ENCODE measurements at regions not wholly inside any gene's neighbourhood (a gene's known extent, or its start where the extent isn't known, plus 50 kb on each side); places are given as distances from the start of the nearest gene placed in this dataset.
"Not testable (repeated sequence)": the region's sequence is repeated elsewhere in the genome, so short reads cannot be mapped to it uniquely, and the experiment has no call there.

DNA sequence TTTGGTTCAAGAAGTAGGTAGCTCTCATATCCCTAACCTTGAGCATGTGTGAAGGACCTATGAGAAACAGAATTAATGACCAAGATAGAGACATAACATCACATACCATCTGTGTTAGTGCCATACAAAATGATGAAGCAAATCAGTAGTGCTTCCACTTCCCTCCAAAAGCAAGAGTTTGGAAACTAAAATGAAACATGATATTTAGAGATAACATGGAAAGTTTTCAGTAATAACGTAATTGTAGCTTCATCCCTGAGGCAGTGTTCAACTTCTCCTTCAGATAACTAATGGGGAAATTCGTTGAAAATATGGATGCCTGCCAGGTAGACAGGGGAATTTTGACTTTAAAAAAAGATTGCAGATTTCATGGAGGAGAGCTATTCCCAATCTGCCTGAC, 248.4 kb upstream of the IRAK1BP1 start:
- POLR2A ChIA-PET: no interaction called here
- TF ChIP-seq TARDBP (IDR thresholded peaks at IDR 0.05) (no peak), SP1 (IDR thresholded peaks at IDR 0.05) (no peak), FOXK2 (IDR thresholded peaks at IDR 0.05) (no peak), NFRKB (IDR thresholded peaks at IDR 0.05) (no peak), FOXA1 (IDR thresholded peaks at IDR 0.05) (no peak), FOXM1 (IDR thresholded peaks at IDR 0.05; ENCODE audit: borderline replicate concordance) (no peak), LEF1 (IDR thresholded peaks at IDR 0.05; ENCODE audit: borderline replicate concordance) (no peak), CTBP1 (IDR thresholded peaks at IDR 0.05; ENCODE audit: borderline replicate concordance) (no peak)
- TF ChIP-seq, protein P1, sequence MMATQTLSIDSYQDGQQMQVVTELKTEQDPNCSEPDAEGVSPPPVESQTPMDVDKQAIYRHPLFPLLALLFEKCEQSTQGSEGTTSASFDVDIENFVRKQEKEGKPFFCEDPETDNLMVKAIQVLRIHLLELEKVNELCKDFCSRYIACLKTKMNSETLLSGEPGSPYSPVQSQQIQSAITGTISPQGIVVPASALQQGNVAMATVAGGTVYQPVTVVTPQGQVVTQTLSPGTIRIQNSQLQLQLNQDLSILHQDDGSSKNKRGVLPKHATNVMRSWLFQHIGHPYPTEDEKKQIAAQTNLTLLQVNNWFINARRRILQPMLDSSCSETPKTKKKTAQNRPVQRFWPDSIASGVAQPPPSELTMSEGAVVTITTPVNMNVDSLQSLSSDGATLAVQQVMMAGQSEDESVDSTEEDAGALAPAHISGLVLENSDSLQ (IDR thresholded peaks at IDR 0.05): no peak
- CTCF ChIA-PET: interaction anchor here (0.8 kb wide), 1 partner anchor 12 kb away, joined by 3 read pairs; no protein-coding TSS in a partner anchor
- no peak for DNase-seq (ENCODE audit: extremely low spot score)

DNA sequence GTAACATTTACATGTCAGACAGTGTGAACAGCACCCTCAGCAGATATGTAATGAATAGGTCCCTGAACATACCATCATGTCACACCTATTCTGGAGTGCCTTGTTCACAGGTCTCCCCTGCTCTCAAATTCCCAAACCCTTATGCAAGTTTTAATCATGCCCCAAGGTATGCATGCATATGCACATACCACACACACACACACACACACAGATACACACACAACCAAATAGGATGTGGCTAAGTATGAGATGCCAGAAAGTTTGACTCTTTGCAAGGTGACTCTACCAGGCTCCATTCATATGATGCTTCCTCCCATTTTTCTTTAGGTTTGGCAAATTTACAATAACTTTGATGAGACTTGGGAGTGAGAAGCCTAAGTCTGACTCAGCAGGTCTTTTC, 243.8 kb upstream of the IRAK1BP1 start:
- ChIA-PET CTCF (no interaction called here), POLR2A (no interaction called here)
- DNase-seq (ENCODE audit: extremely low spot score): no peak
- TF ChIP-seq ARNT (IDR thresholded peaks at IDR 0.05): no peak
- TF ChIP-seq L3MBTL2 (conservative IDR thresholded peaks at IDR 0.05): no peak
- no peak for TF ChIP-seq BHLHE40 (IDR thresholded peaks at IDR 0.05; ENCODE audit: borderline replicate concordance)
- no peak for TF ChIP-seq CTBP1 (IDR thresholded peaks at IDR 0.05; ENCODE audit: borderline replicate concordance)
- no peak for TF ChIP-seq ZNF384 (IDR thresholded peaks at IDR 0.05)
- TF ChIP-seq ELF4 (IDR thresholded peaks at IDR 0.05): no peak
- no peak for TF ChIP-seq FOXA1 (IDR thresholded peaks at IDR 0.05)
- no peak for TF ChIP-seq SUZ12 (IDR thresholded peaks at IDR 0.05)
- no peak for TF ChIP-seq LEF1 (IDR thresholded peaks at IDR 0.05; ENCODE audit: borderline replicate concordance)
- no peak for TF ChIP-seq FOXM1 (IDR thresholded peaks at IDR 0.05; ENCODE audit: borderline replicate concordance)
- TF ChIP-seq NFRKB (IDR thresholded peaks at IDR 0.05): no peak

DNA sequence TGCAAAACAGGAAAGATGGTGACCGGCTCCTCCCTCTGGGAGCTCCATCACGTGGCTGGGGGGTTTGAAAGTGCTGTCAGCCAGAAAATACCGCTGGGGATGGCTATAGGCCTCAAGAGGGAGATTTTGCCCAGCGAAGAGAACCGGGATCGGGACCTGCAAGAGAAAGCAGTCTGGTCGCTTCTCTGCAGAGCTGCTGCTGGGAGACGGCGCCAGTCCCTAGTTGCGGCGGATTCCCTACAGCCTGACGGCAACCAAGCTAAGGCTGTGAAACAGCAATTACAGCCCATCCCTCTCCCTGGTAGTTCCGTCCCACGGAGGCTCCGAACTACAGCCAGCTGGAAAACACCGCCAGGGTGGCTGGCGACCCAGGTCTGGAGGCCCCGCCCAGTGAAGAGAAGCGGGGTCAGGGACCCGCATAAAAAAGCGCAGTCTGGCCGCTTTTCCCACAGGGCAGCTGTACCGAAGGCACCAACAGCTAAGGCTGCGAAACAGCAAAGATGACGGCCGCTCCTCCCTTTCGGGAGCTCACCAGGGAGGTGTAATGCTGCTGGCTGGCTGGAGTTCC, 238.1 kb upstream of the IRAK1BP1 start:
- POLR2A ChIA-PET: no interaction called here

DNA sequence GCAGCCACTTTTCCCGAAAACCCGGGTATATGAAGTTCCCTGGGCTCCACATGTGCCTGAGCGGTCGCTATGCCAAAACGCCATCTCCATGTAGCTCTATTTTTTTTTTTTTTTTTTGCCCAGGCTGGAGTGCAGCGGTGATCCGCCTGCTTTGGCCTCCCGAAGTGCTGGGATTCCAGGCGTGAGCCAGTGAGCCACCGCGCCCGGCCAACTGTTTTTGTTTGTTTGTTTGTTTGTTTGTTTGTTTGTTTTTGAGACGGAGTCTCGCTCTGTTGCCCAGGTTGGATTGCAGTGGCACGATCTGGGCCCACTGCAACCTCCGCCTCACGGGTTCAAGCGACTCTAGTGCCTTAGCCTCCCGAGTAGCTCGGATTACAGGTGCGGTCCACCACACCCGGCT, 237.5 kb upstream of the IRAK1BP1 start:
- no peak for DNase-seq (ENCODE audit: extremely low spot score)
- CTCF ChIA-PET: no interaction called here
- POLR2A ChIA-PET: no interaction called here
- TF ChIP-seq L3MBTL2 (conservative IDR thresholded peaks at IDR 0.05) (no peak), FOXA1 (IDR thresholded peaks at IDR 0.05) (no peak), BHLHE40 (IDR thresholded peaks at IDR 0.05; ENCODE audit: borderline replicate concordance) (no peak), FOXK2 (IDR thresholded peaks at IDR 0.05) (no peak), LEF1 (IDR thresholded peaks at IDR 0.05; ENCODE audit: borderline replicate concordance) (no peak), SP1 (IDR thresholded peaks at IDR 0.05) (no peak), CTBP1 (IDR thresholded peaks at IDR 0.05; ENCODE audit: borderline replicate concordance) (no peak), FOXM1 (IDR thresholded peaks at IDR 0.05; ENCODE audit: borderline replicate concordance) (no peak), TARDBP (IDR thresholded peaks at IDR 0.05) (no peak)

More for the DNA sequence above, 238.1 kb upstream of the IRAK1BP1 start:
- TF ChIP-seq FOXM1 (IDR thresholded peaks at IDR 0.05; ENCODE audit: borderline replicate concordance): no peak
- no peak for TF ChIP-seq FOXK2 (IDR thresholded peaks at IDR 0.05)
- TF ChIP-seq ZNF384 (IDR thresholded peaks at IDR 0.05): no peak
- no peak for TF ChIP-seq CTBP1 (IDR thresholded peaks at IDR 0.05; ENCODE audit: borderline replicate concordance)
- CTCF ChIA-PET: no interaction called here
- DNase-seq (ENCODE audit: extremely low spot score): no peak

DNA sequence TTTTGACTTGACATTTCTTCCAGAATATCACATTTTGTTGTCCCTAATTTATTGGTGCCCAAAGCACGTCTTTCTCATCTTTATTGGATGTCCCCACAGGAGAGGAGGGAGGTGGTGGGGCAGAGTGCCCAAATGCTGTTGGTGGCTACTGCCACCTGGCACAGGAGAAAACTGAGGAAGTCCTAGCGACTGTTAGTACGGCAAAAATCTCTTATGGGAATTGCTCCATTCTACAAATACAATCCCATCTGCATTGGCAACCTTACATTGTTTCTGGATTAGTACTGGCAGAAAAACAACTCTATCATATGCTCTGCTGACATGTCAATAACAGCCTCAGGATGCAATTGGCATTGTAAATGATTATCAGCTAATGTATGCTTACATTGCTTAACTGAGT, 235.4 kb upstream of the IRAK1BP1 start:
- DNase-seq (ENCODE audit: extremely low spot score): no peak
- ChIA-PET POLR2A (no interaction called here), CTCF (no interaction called here)
- TF ChIP-seq, protein P1 (IDR thresholded peaks at IDR 0.05): no peak
- TF ChIP-seq BHLHE40 (IDR thresholded peaks at IDR 0.05; ENCODE audit: borderline replicate concordance) (no peak), ELF4 (IDR thresholded peaks at IDR 0.05) (no peak), NFRKB (IDR thresholded peaks at IDR 0.05) (no peak), ZNF384 (IDR thresholded peaks at IDR 0.05) (no peak), SP1 (IDR thresholded peaks at IDR 0.05) (no peak), LEF1 (IDR thresholded peaks at IDR 0.05; ENCODE audit: borderline replicate concordance) (no peak), FOXA1 (IDR thresholded peaks at IDR 0.05) (no peak), ARNT (IDR thresholded peaks at IDR 0.05) (no peak), SUZ12 (IDR thresholded peaks at IDR 0.05) (no peak), HDGF (IDR thresholded peaks at IDR 0.05; ENCODE audit: borderline replicate concordance) (no peak), FOXM1 (IDR thresholded peaks at IDR 0.05; ENCODE audit: borderline replicate concordance) (no peak)

DNA sequence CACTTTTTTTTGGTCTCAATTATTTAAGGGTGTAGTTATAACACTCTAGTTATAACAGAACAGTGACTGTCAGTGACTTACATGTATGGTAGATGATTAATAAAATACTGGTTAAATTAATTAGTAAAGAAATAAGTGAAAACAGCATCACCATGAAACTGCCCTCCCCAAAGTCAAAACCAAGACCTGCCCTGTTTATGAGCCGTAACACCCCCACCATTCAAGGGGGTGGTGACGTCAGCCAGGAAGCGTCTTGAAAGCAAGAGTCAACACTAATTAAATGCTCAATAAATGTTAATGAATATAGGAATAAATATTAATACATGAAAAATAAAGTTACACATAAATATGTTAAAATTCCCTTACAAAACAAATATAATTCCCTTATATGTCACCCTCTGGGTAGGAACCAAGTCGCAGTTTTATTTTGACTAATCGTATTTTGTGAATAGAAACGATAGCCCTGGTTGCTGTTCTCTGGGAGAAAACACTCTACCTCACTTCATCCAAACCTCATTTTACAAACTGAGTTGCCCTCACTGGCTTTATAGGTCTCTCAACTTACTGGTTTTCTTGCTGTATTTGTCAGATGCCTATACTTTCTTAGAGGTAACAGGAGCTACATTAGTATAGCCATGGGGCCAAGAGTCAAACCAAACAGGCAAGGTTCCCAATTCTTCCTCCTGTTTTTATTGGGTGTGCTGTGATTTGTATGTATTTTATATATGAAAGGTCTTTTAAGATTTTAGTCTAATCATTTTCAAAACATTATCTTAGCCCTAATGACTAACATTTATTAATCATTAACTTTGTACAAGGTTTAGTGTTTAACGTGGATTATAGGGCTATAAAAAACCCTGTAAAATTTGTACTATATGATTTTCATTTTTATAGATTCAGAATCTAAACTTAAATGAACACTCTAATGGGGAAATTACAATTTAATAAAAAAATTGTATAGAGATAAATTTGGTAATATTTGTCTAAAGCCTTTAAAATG, 227.9 kb upstream of the IRAK1BP1 start:
- TF ChIP-seq, protein P1 (IDR thresholded peaks at IDR 0.05): no peak
- no peak for TF ChIP-seq BHLHE40 (IDR thresholded peaks at IDR 0.05; ENCODE audit: borderline replicate concordance)
- no peak for TF ChIP-seq FOXA1 (IDR thresholded peaks at IDR 0.05)
- TF ChIP-seq TARDBP (IDR thresholded peaks at IDR 0.05): no peak
- no peak for TF ChIP-seq L3MBTL2 (conservative IDR thresholded peaks at IDR 0.05)
- no peak for TF ChIP-seq CTBP1 (IDR thresholded peaks at IDR 0.05; ENCODE audit: borderline replicate concordance)
- no peak for TF ChIP-seq FOXK2 (IDR thresholded peaks at IDR 0.05)
- no peak for TF ChIP-seq SUZ12 (IDR thresholded peaks at IDR 0.05)
- TF ChIP-seq HDGF (IDR thresholded peaks at IDR 0.05; ENCODE audit: borderline replicate concordance): no peak
- TF ChIP-seq ARNT (IDR thresholded peaks at IDR 0.05): no peak
- TF ChIP-seq NFRKB (IDR thresholded peaks at IDR 0.05): no peak
- no peak for TF ChIP-seq FOXM1 (IDR thresholded peaks at IDR 0.05; ENCODE audit: borderline replicate concordance)
- TF ChIP-seq ELF4 (IDR thresholded peaks at IDR 0.05): no peak
- POLR2A ChIA-PET: no interaction called here
- CTCF ChIA-PET: no interaction called here
- DNase-seq (ENCODE audit: extremely low spot score): no peak

DNA sequence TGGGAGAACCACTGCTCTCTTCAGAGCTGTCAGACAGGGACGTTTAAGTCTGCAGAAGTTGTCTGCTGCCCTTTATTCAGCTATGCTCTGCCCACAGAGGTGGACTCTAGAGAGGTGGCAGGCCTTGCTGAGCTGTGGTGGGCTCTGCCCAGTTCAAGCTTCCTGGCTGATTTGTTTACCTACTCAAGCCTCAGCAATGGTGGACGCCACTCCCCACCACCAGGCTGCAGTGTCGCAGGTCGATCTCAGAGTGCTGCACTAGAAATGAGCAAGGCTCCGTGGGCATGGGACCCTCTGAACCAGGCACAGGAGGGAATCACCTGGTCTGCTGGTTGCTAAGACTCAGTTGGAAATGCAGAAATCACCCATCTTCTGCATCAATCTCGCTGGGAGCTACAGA, 223.4 kb upstream of the IRAK1BP1 start:
- CTCF ChIA-PET; DNase-seq (ENCODE audit: extremely low spot score); POLR2A ChIA-PET: not testable (repeated sequence)

DNA sequence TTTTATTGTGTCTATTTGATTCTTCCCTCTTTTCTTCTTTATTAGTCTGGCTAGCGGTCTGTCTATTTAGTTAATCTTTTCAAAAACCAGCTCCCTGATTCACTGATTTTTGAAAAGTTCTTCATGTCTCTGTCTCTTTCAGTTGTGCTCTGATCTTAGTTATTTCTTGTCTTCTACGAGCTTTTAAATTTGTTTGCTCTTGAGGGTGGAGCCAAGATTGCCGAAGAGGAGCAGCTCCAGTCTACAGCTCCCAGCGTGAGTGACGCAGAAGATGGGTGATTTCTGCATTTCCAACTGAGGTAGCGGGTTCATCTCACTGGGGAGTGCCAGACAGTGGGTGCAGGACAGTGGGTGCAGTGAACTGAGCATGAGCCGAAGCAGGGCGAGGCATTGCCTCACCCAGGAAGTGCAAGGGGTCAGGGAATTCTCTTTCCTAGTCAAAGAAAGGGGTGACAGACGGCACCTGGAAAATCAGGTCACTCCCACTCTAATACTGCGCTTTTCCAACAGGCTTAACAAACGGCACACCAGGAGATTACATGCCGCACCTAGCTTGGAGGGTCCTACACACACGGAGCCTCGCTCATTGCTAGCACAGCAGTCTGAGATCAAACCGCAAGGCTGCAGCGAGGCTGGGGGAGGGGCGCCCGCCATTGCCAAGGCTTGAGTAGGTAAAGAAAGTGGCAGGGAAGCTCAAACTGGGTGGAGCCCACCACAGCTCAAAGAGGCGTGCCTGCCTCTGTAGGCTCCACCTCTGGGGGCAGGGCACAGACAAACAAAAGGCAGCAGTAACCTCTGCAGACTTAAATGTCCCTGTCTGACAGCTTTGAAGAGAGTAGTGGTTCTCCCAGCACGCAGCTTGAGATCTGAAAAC, 220.6 kb upstream of the IRAK1BP1 start:
- POLR2A ChIA-PET; CTCF ChIA-PET; DNase-seq (ENCODE audit: extremely low spot score): not testable (repeated sequence)

DNA sequence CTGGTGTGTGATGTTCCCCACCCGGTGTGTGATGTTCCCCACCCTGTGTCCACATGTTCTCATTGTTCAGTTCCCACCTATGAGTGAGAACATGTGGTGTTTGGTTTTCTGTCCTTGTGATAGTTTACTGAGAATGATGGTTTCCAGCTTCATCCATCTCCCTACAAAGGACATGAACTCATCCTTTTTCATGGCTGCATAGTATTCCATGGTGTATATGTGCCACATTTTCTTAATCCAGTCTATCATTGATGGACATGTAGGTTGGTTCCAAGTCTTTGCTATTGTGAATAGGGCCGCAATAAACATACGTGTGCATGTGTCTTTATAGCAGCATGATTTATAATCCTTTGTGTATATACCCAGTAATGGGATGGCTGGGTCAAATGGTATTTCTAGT, 201.5 kb upstream of the IRAK1BP1 start:
- CTCF ChIA-PET; POLR2A ChIA-PET; DNase-seq (ENCODE audit: extremely low spot score): not testable (repeated sequence)
